ENCODE measurements at regions not wholly inside any gene's neighbourhood (a gene's known extent, or its start where the extent isn't known, plus 50 kb on each side); places are given as distances from the start of the nearest gene placed in this dataset.

GRCh38 chr3:178152031-178152806 lies 384.0 kb upstream of the KCNMB2 start:
- DNase-seq = peak; percentile 8

DNA sequence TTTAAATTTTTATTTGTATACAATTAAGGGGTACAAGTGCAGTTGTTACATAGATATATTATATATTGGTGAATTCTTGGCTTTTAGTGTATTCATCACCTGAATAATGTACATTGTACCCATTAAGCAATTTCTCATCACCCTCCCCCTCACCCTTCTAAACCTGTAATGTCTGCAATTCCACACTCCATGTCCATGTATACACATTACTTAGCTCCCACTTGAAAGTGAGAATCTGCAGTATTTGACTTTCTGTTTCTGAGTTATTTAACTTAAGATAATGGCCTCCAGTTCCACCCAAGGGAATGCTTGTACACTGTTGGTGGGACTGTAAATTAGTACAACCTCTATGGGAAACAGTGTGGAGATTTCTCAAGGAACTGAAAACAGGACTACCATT lies 383.2 kb upstream of the KCNMB2 start:
- no peak for DNase-seq

DNA sequence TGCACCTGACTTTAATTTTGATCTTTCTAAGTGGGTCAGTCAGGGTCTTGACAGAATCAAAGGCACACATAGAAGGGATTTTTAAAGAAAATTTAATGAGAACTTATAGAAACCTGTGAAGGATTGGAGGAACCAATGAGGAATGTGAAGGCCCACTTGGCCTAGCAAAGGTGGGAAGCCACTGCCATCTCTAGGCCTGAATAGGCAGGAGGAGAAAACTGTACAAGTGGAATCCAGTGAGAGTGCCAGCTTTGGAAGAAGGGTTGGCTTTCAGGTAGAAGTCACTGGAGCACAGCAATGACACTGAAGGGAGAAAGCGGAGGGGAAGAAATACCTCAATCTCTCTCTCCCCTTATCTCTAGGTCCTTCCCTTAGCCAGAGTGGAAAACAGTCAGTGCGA lies 380.7 kb upstream of the KCNMB2 start:
- DNase-seq = no peak

- no peak for DNase-seq
Measured at GRCh38 chr3:178156301-178156700, 379.9 kb upstream of the KCNMB2 start.

DNA sequence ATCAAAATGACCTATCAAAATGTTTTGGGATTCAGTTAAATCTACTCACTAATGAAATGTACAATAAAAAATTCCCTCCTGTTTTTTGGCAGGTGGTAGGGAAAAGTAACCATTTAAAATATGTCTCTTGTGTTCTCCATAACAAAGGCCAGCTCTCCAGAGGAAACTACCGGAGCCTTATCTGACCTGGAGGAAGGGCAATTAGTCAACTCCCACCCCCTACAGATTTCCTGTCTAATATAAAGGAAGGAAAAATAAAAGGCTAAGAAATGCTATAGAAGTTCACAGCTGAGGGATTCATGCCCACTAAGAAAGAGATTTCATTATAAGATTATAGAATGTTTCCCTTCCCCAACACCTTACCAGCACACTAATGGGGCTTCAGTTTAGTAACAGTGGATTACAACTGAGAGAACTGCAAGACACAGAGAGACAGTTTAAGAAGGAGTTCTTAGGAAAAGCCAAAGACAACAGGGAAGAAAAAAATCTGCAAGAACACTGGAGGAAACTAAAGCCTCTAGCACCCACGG lies 376.5 kb upstream of the KCNMB2 start:
- no peak for DNase-seq

GRCh38 chr3:178169421-178169820 lies 366.8 kb upstream of the KCNMB2 start:
- DNase-seq = no peak

- no peak for DNase-seq
Measured at GRCh38 chr3:178170698-178171535, 365.3 kb upstream of the KCNMB2 start.

- DNase-seq = no peak
Measured at GRCh38 chr3:178172121-178172520, 364.1 kb upstream of the KCNMB2 start.

- no peak for DNase-seq
Measured at GRCh38 chr3:178174201-178174915, 361.9 kb upstream of the KCNMB2 start.

DNA sequence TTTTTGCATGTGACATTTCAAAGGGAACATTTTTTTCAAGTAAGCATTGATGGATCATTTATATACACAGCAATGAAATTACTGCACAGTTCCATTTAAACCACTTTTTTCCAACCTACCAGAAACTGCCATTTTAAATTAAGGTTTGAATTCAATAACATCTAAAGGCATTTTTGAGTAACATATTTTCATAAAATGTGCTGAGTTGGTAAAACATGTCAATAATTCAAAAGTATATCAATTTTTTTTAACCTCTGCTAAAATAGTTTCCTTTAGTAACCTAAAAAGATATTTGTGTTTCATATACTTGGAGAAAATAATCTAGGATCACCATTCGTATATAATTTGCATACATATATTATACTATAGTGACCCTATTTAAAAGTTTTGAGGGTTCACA lies 355.1 kb upstream of the KCNMB2 start:
- DNase-seq = no peak

DNA sequence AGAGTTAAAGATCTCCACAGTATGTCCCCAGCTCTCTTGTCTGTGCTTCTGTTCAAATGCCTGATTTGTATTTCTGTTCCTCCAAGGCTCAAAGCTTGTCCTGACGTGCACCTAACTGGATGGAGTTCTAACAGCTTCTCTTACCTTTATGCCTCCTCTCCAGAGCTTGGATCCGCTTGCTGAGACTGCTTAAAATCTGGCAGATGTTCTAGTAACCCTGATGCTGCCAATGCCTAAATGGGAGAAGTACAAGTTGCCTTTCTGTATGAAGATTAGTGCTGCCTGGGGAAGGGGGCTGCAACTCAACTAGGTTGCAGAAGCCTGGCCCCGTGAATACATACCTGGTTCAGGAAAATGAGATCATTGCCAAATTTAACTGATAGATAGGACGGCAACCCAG lies 354.5 kb upstream of the KCNMB2 start:
- peak; percentile 58 for DNase-seq

DNA sequence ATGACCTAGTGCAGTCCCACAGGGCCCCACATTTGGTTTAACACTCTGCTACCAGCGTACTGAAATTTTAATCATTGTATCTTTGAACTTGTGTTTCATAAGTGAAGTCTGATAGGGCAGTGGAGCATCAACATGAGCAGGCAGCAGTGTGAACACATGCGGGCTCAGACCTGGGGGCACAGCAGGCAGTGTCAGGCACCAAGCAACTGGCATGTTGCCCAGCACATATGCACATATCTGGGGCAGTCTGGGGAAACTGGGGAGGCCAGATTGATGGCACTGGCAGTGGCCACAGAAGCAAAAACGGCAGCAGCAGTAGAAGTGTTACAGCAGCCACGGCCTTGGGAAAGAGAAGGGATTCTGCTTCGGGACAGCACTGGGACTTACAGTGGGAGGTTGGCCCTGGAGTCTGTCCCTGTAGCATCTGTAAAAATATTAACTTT lies 353.9 kb upstream of the KCNMB2 start:
- DNase-seq = peak; percentile 84

- no peak for DNase-seq
Measured at GRCh38 chr3:178184833-178185232, 351.4 kb upstream of the KCNMB2 start.

DNA sequence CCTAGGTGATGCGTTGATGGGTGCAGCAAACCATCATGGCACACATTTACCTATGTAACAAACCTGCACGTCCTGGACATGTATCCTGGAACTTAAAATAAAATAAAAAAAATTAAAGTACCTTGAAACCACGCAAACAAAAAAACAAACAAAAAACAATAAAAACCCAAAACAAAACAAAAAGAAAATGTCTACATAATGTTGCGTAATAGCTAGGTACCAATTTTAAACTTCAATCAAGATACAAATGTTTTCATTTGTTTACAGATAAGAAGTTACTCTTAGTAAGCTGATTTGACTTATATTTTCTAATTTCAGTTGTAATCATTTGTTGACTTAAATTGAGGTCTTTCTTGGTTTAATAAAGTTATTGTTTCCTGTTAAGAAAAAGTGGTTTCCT lies 349.6 kb upstream of the KCNMB2 start:
- DNase-seq = no peak

GRCh38 chr3:178189854-178190253 lies 346.4 kb upstream of the KCNMB2 start:
- DNase-seq = no peak

DNA sequence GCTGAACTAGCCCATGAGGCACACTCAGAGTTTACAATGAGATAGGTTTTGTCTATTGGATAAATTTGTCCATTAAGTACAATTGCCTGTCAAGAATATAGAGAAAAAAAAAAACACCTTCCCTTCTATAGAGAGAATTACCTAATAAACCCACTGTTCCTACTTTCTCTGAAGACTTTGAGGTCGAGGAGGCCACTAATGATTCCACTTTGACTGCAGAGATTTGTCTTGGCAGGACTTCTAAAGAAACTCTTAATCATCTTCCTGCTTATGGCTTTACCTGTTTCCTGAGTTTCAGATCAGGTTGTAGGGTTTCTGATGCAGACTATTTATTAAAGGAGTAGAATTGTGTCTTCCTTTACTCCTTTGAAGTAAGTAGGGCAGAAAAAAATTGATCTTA lies 342.4 kb upstream of the KCNMB2 start:
- no peak for DNase-seq

DNA sequence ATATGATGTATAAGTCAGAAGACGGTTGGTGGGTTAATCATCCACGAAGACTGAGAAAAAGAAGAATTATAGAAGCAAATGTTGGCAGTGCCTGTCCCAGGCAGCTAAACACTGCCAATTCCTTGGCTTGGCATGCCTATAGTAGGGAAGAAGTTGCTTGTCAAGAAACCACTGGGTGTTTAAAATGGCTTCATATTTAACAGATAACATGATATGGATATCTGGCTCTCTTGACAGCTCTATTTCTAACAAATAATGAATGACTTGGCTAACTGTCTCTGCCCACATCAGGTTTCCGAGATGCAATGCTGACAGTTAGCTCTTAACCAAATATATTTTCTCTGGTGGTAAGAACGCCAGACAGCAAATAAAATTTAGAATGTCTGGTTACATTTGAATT lies 341.7 kb upstream of the KCNMB2 start:
- DNase-seq = no peak

DNA sequence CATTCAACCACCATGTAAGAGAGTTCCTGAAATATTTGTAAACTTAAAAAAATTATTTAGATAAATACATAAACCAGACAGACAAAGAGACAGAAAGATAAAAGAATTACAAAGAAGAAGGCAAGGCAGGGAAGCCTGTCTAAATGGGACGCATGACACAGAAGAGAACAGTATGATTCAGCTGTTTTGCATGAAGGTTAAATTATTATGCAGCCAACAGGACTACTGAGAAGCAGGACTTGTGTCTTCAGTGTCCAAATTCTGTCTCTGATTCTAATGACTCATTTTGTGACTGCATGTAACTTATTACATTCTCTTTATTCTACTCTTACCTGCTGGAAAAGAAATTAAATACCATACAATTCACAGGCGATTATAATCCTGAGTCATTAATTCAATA lies 340.4 kb upstream of the KCNMB2 start:
- no peak for DNase-seq

- no peak for DNase-seq
Measured at GRCh38 chr3:178198329-178198728, 337.9 kb upstream of the KCNMB2 start.

DNA sequence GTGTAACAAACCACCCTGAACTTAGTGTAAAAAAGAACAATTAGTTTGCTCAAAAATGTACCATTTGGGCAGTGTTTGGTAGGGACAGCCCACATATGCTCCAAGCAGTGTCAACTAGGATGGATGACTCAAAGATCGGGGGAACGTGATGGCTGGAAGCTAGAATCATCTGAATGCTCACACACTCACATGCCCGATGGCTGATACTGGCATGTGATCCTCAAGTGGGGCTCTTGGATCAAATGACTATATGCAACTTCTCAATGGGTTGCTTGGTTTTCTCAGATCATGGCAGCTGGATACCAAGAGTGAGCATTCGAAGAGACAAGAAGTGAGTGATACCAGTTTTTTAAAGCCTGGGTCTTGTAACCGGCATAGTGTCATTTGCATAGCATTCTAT lies 335.9 kb upstream of the KCNMB2 start:
- no peak for DNase-seq

DNA sequence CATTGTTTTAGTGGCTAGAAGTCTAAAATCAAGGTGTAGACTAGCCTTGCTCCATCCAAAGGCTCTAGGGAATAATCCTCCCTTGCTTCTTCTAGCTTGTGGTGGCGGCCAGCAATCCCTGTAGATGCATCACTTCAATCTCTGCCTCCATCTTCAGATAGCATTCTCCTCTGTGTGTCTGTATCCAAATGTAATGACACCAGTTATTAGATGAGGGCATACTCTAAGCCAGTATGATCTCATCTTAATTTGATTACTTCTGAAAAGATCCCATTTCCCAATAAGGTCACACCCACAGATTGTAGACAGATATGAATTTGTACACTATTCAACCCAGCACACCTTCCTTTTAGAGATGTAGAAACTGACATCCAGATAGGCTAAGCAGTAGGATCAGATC lies 334.5 kb upstream of the KCNMB2 start:
- DNase-seq = no peak

DNA sequence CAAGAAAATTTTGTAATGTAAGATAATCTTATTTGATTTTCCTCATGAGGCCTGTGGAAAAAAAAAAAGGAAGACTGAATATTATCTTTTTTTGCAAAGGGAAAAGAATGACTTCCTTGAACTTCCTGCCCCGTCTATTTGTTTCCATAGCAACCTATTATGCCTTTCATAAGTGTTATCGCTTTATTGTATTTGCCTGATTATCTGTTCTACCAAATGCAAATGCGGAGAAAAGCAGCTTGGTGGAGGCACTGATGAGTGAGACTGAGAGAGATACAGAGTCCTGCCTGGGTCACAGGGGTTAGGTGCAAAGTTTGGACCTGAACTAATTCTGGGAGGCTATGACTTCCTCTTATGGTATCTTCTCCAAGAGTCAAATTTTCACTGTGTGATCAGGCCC lies 334.0 kb upstream of the KCNMB2 start:
- DNase-seq = no peak

GRCh38 chr3:178203165-178203564 lies 333.1 kb upstream of the KCNMB2 start:
- DNase-seq = no peak

Data from NCI-H1694 (cell line).